ENCODE measurements at regions not wholly inside any gene's neighbourhood (a gene's known extent, or its start where the extent isn't known, plus 50 kb on each side); places are given as distances from the start of the nearest gene placed in this dataset.

DNA sequence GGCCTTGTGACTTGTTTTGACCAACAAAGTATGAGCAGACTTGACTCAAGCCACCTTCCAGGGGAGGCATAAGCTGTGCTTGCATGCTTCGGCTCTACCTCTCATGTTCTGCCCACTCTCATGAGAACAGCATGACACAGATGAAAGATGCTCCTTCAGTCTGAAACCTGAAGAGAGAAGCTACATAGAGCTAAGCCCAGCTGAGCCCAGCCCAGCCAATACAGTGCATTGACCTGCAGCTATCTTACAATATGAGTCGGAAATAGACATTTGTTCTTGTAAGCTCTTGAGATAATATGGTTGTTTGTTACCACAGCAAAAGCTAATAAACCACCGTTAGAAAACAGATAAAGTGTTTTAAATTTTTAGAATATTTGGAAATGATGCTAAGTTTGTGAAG lies 426.7 kb upstream of the PKDCC start:
- WGBS, 5 donors: 59 to 78% (median 62%) methylated on average over 3 of the region's 3 CpGs
- TF ChIP-seq POLR2A (IDR thresholded peaks at IDR 0.05): no peak
- no peak for TF ChIP-seq POLR2AphosphoS5 (IDR thresholded peaks at IDR 0.05)
- TF ChIP-seq, protein P1, sequence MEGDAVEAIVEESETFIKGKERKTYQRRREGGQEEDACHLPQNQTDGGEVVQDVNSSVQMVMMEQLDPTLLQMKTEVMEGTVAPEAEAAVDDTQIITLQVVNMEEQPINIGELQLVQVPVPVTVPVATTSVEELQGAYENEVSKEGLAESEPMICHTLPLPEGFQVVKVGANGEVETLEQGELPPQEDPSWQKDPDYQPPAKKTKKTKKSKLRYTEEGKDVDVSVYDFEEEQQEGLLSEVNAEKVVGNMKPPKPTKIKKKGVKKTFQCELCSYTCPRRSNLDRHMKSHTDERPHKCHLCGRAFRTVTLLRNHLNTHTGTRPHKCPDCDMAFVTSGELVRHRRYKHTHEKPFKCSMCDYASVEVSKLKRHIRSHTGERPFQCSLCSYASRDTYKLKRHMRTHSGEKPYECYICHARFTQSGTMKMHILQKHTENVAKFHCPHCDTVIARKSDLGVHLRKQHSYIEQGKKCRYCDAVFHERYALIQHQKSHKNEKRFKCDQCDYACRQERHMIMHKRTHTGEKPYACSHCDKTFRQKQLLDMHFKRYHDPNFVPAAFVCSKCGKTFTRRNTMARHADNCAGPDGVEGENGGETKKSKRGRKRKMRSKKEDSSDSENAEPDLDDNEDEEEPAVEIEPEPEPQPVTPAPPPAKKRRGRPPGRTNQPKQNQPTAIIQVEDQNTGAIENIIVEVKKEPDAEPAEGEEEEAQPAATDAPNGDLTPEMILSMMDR (IDR thresholded peaks at IDR 0.05): no peak
- no peak for TF ChIP-seq EP300 (IDR thresholded peaks at IDR 0.05)
- Histone ChIP-seq H3K4me1 (no peaks in the 10 kb centered on the region), H3K27ac (no peak overlapping the region), H3K27me3 (no peaks in the 10 kb centered on the region), H3K36me3 (no peaks in the 10 kb centered on the region), H3K9me3 (no peaks in the 10 kb centered on the region), H3K4me3 (no peak overlapping the region)
- intact Hi-C loops (cut with DNase I; ENCODE audit: low total_unique reads): no loop called here
- no peak for DNase-seq

DNA sequence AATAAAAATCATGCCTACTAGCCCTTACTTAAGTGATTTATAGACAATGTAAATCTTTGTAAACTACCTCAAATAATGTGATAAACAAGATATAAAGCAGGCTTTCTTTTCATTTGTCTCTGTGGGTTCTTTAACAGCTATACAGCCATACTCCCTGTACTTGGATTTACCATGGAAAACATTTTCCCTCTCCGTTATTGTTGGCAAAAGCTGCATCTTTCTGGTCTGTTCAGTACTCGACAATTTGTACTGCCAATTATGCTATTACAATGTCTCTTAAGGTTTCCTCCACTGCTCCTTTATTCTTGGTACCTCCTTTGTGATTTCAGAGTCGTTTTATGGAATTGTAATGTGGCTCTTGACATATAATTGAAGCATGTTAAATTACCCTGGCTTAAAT lies 426.3 kb upstream of the PKDCC start:
- Histone ChIP-seq H3K27ac (no peak overlapping the region), H3K4me1 (no peaks in the 10 kb centered on the region), H3K4me3 (no peak overlapping the region), H3K27me3 (no peaks in the 10 kb centered on the region), H3K36me3 (no peaks in the 10 kb centered on the region), H3K9me3 (no peaks in the 10 kb centered on the region)
- 56 to 67% (median 57%) methylated on average over 3 of the region's 3 CpGs for WGBS, 5 donors
- TF ChIP-seq POLR2AphosphoS5 (IDR thresholded peaks at IDR 0.05) (no peak), EP300 (IDR thresholded peaks at IDR 0.05) (no peak), POLR2A (IDR thresholded peaks at IDR 0.05) (no peak)
- TF ChIP-seq, protein P1 (IDR thresholded peaks at IDR 0.05): no peak
- intact Hi-C loops (cut with DNase I; ENCODE audit: low total_unique reads): no loop called here
- no peak for DNase-seq

DNA sequence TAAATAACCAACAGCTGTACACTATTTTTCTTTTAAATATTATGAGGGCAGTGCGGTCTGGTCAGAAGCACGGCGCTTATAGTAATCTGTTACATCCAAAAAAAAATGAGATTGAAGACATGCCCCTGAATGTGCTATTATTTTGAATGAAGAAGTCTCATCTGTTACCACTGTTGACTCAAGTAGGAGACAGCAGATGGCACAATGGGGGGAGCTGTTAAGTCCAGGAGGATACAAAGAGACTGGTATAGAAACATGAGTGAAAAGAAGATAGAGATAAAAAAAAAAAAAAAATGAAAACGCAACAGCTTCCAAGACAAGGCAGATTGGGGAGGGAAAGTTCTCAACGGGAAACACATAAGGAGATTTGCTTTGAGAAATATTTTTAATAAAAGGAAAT lies 425.5 kb upstream of the PKDCC start:
- intact Hi-C loops (cut with DNase I; ENCODE audit: low total_unique reads): no loop called here
- Histone ChIP-seq H3K4me3 (no peak overlapping the region), H3K4me1 (no peaks in the 10 kb centered on the region), H3K27me3 (no peaks in the 10 kb centered on the region), H3K27ac (no peak overlapping the region), H3K9me3 (no peaks in the 10 kb centered on the region), H3K36me3 (no peaks in the 10 kb centered on the region)
- TF ChIP-seq POLR2A (IDR thresholded peaks at IDR 0.05): no peak
- TF ChIP-seq, protein P1 (IDR thresholded peaks at IDR 0.05): no peak
- no peak for TF ChIP-seq POLR2AphosphoS5 (IDR thresholded peaks at IDR 0.05)
- no peak for TF ChIP-seq EP300 (IDR thresholded peaks at IDR 0.05)
- WGBS, 5 donors: 85 to 93% (median 92%) methylated on average over 5 of the region's 5 CpGs
- DNase-seq: no peak

DNA sequence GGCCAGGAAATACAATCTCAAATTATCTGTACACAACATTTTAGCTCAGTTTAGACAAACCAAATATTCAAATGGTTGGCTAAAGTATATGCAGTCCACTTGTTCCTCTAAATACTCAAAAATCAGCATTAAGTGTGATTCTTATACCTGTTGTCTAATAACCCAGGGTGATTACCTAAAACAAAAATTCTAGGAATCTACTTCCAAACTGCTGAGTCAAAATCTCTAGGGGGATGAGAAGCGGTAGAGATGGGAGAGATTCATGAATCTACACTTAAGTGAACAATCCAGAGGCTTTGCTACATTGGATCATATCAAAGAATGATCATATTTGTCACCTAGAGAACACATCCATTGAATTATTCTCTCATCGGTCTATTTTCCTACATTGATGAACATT lies 420.9 kb upstream of the PKDCC start:
- no peaks in the 10 kb centered on the region for H3K4me1 ChIP-seq
- 84 to 96% (median 90%) methylated on average over 2 of the region's 2 CpGs for WGBS, 5 donors
- no peaks in the 10 kb centered on the region for H3K9me3 ChIP-seq
- no peaks in the 10 kb centered on the region for H3K27me3 ChIP-seq
- no peak overlapping the region for H3K4me3 ChIP-seq
- no peak for TF ChIP-seq POLR2AphosphoS5 (IDR thresholded peaks at IDR 0.05)
- no peak for TF ChIP-seq EP300 (IDR thresholded peaks at IDR 0.05)
- H3K36me3 ChIP-seq: no peaks in the 10 kb centered on the region
- no peak for DNase-seq
- H3K27ac ChIP-seq: no peak overlapping the region
- intact Hi-C loops (cut with DNase I; ENCODE audit: low total_unique reads): no loop called here

DNA sequence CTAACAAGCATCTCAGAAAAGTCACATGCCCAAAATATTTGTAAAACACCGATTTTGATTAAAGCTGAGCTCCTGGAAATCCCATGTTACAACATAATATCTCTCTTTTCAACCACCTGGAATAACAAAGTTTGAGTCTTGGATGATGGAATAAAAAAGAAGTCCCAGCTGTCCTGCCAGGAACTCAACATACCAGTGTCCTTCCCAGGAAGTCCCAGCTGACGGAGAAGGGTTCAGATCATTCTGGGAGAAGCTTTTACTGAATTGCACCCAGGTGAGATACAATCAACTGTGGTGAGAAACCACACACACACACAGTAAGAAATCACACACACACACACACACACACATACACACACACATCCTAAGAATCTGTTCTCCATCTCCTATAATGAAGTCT lies 413.1 kb upstream of the PKDCC start:
- no peak for DNase-seq
- Histone ChIP-seq H3K4me3 (no peak overlapping the region), H3K4me1 (no peaks in the 10 kb centered on the region), H3K9me3 (peaks cover 0 to 8% (median 4%) of the 10 kb centered on the region in 4 donors), H3K36me3 (no peaks in the 10 kb centered on the region), H3K27ac (no peak overlapping the region), H3K27me3 (no peaks in the 10 kb centered on the region)
- intact Hi-C loops (cut with DNase I; ENCODE audit: low total_unique reads): no loop called here
- 71 to 84% (median 84%) methylated on average over 2 of the region's 2 CpGs for WGBS, 5 donors
- TF ChIP-seq POLR2AphosphoS5 (IDR thresholded peaks at IDR 0.05): no peak
- TF ChIP-seq POLR2A (IDR thresholded peaks at IDR 0.05): no peak
- TF ChIP-seq, protein P1 (IDR thresholded peaks at IDR 0.05): no peak
- no peak for TF ChIP-seq EP300 (IDR thresholded peaks at IDR 0.05)

All from stomach (tissue), 8 donors.